AG04450 (cell line): ENCODE measurements at regions not wholly inside any gene's neighbourhood (a gene's known extent, or its start where the extent isn't known, plus 50 kb on each side); places are given as distances from the start of the nearest gene placed in this dataset.

Experiments
- CTCF ChIA-PET: fragments of 300-600, 350-600 bp; formaldehyde crosslinking; extraction: SDS; loops from one replicate; lab custom pipeline; 2022; ENCODE audit warnings: antibody characterized with exemption, inconsistent platforms; lab: Charles Lee
- POLR2A ChIA-PET: fragments of 350-600 bp; formaldehyde crosslinking; extraction: SDS; loops from one replicate; lab custom pipeline; 2021; ENCODE audit warnings: antibody characterized with exemption, inconsistent platforms; lab: Yijun Ruan, JAX
- DNase-seq: peaks from one replicate; pipeline ENCODE4 v3.0.0-alpha.2; 2011; ENCODE audit warnings: low read depth, low spot score
- H3K27ac ChIP-seq: one replicate; pipeline ENCODE4 v1.5.1; 2012; ENCODE audit warnings: low read depth, low read length, control low read depth
- H3K27me3 ChIP-seq: one replicate; pipeline ENCODE4 v1.6.0; 2012; ENCODE audit warnings: low read length; ENCODE audit not compliant: control insufficient read depth, insufficient read depth
- H3K4me3 ChIP-seq: 2 replicates; pipeline ENCODE4 v1.5.1; 2011; ENCODE audit warnings: mild to moderate bottlenecking, low read depth, low read length, control low read depth
- H3K9me3 ChIP-seq: 2 replicates; pipeline ENCODE4 v1.5.1; 2012; ENCODE audit warnings: low read length; ENCODE audit not compliant: control insufficient read depth, insufficient read depth
- CTCF ChIP-seq: IDR thresholded peaks from 2 replicates; pipeline ENCODE4 v1.5.1; 2011; ENCODE audit warnings: low read depth, low read length, control low read depth, inconsistent platforms

DNA sequence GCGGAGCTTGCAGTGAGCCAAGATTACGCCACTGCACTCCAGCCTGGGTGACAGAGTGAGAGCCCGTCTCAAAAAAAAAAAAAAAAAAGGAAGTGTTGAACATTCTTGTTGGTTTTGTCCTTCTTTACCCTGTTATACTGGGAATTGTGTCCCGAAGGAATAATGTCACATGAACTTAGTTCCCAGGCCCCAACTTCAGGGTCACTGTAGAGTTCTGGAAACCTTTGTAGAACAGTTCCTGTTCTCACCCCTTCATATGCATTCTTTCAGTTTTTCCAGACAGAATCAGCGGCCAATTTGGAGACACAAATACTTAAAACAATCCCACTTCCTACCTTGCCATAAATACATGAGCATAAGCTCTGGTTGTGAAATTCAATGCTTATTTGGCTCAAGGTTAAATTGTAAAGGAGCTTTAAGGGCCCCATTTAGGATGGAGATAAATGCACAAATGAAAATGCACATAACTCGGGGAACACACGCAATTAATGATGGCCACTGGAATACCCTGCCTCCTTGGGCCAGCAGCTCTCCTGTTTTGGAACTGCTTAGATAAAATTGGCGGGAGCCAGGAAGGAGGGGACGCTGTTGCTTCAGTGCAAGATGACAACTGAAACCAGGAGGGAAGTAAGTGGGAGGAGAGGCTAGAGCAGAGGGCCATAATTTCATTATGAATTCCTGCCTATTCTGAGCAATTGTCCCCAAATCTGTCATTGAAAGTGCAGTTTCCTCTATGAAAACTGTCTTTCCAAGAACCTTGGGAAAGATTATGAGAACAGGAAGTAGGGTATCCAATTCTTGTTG is 153.7 kb downstream of the FGF1 start:
- DNase-seq = no peak

GRCh38 chr5:142530904-142531303 is 155.0 kb downstream of the FGF1 start:
- H3K27me3 ChIP-seq = no peaks in the 10 kb centered on the region
- ChIA-PET POLR2A (no interaction called here), CTCF (no interaction called here)
- TF ChIP-seq CTCF = no peak
- H3K27ac ChIP-seq = no peak overlapping the region
- H3K9me3 ChIP-seq = no peaks in the 10 kb centered on the region
- no peak overlapping the region for H3K4me3 ChIP-seq
- DNase-seq = no peak

More for the DNA sequence above, 153.7 kb downstream of the FGF1 start:
- ChIA-PET CTCF (interaction anchor here (1.0 kb wide), 1 partner anchor 181 kb away, joined by 3 read pairs; no protein-coding TSS in a partner anchor), POLR2A (no interaction called here)
- no peak for TF ChIP-seq CTCF
- Histone ChIP-seq H3K27ac (no peak overlapping the region), H3K9me3 (no peaks in the 10 kb centered on the region), H3K27me3 (no peaks in the 10 kb centered on the region), H3K4me3 (no peak overlapping the region)

DNA sequence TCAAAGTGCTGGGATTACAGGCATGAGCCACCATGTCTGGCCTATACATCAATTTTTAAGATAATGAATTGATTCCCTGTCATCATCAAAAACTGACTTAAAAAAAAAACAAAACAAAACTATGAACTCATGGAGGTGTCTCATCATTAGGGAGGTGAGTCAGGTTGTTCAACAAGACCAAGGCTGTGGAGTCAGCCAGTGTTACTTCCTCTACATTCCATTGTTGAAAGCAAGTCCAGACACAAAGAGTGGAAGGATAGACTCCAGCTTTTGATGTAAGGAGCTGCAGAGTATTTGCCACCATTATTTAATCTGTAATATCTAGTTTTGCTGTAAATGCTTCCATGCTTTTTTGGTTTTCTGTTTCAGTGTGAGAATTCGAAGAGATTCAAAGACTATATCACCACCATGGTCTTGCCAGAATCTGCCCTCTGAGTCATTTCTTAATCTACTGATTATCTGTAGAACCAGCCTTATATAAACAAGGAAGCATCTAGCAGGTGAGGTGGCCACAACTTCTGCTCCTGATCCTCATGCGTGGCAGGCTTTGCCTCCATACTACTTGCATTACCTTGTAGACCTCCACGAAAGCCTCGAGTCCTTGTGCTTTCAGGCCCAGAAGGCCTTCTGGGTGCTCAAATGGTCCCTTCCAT is 156.1 kb downstream of the FGF1 start:
- Histone ChIP-seq H3K27ac (no peak overlapping the region), H3K27me3 (no peaks in the 10 kb centered on the region), H3K9me3 (no peaks in the 10 kb centered on the region), H3K4me3 (no peak overlapping the region)
- DNase-seq = no peak
- ChIA-PET POLR2A (interaction anchor here (0.6 to 0.7 kb wide), 2 partner anchors 166 to 265 kb away, joined by 3 read pairs; no protein-coding TSS in a partner anchor), CTCF (no interaction called here)
- no peak for TF ChIP-seq CTCF

DNA sequence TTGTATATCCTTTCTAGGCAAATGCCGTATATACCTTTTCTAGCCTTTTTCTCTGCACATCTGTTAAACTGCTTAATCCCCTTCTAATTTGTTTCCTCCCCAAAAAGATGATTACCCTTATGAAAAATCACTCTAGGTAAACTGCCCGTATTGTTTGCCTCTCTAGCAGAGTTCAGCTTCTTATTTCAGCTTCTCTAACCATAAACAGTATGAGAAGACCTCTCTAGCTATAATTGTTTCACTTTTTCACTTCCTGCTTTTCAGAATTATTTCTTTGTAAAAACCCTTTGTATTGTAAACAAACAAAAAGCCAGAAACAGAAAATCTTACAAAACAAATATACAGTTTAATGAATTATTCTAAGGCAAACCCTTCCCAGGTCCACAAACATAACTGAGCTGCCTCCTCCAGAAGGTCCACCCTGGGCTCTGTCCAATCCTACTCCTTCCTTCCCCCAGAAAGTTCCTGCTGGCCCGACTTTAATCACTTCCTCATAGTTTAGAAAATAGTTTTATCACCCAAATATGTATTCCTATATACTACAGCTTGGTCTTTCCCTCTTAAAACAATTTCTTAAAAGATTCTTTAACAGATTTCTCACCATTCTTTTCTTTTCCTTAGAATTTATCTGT is 158.1 kb downstream of the FGF1 start:
- DNase-seq = no peak
- ChIA-PET POLR2A (no interaction called here), CTCF (interaction anchor here (0.9 to 1.0 kb wide), 2 partner anchors 21 to 186 kb away, joined by 3 to 4 read pairs; no protein-coding TSS in a partner anchor)
- Histone ChIP-seq H3K9me3 (no peaks in the 10 kb centered on the region), H3K4me3 (no peak overlapping the region), H3K27ac (no peak overlapping the region), H3K27me3 (no peaks in the 10 kb centered on the region)
- no peak for TF ChIP-seq CTCF
